ENCODE measurements at regions not wholly inside any gene's neighbourhood (a gene's known extent, or its start where the extent isn't known, plus 50 kb on each side); places are given as distances from the start of the nearest gene placed in this dataset.
A peak's percentile ranks its signal among the peaks of the same experiment; 100 is the strongest.
"Not testable (repeated sequence)": the region's sequence is repeated elsewhere in the genome, so short reads cannot be mapped to it uniquely, and the experiment has no call there.

DNA sequence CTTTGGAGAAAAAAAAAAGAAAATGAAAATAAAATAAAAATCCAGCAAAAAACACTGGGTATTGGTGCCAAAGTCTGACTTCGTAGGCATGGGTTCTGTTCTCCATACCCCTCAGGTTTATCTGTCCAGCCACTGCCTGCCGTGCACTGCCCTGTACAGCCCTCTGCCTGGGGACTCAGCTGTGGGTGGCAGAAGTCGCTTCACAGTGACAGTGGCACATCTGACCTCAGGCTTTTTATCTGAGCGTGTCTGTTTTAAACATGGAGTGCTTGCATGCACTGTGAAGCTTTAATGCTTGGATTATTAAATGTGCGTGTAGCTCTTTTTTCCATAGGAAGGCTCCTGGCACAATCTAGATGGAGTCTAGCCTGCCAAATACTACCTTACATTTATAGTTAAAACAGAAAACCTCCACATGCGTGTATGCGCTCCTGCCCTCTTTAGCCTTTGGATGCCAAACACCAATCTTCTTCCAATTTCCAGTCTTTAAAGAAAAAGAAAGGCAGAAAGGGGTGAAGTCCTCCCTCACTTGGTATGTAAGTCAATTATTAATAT is 375.5 kb downstream of the UTRN start:
- no peak for DNase-seq

DNA sequence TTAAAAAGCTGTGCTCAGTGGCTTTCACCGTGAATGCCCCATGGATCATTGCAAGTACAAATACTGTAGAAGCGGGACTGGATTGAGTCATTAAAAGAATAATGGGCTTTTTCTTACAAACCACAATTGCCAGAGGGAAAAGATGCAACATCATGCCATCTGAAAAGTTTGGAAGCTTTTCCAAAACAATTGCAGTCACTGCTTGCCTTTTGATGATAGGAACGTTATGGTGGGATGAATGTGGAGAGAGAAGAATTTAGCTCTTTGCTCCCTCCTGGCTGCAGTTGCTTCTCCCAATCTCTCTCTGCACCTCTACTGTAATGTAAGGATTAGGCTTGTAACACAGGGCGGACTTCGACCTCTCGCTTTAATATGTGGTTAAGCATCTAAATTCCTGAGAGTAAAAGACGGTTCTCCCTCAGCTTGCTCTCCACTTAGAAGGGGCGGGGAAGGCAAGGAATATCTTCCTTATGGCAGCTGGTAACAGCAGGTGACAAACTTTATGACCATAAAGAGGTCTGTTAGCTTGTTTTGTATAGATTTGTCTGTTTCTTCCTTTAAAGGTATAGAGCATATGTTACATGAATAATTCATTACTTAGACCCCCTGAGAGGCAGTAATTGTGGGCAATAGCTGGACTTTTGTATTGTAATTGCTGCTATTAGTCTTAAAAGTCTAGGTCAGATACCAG is 376.1 kb downstream of the UTRN start:
- DNase-seq = no peak

DNA sequence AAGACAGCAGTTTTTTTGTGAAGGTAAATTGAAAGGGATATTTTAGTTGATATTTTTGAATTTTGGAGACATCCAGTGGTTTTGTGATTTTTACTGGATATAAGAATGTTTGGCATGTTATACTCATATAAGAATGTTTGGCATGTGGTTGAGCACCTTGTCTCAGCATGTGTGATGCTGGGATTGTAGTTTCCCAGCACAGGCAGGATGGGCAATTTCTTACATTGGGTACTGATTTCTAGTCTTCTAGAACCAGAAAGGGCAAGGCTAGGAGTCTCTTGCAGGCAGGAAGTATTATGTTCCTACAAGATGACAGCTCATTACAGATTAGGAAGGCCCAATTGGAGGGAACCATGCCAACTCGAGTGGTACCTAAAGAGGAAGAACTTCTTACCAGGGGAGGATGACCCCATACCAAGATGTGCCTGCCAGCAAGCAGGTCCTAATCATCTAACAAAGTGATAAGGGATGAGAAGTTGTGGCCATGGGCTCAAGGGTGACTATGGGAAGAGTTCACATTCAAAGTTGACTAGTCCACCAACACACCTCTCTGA is 377.8 kb downstream of the UTRN start:
- no peak for DNase-seq

DNA sequence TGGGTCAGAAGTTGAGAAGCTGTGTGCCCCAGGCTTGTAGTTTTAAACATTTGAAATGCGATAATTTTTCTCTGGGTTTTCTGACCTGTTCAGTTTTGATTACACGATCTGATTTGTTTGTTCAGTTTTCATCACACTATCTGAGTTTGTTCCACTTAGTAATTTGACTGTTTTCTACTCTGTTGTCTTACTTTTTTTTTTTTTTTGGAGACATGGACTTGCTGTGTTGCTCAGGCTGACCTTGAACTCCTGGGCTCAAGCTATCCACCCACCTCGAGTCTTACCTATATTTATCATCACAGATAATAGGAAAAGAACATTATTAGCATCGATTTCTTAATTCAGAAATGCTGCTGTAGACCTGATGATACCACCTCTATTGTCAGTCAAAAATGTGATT is 379.1 kb downstream of the UTRN start:
- no peak for DNase-seq

DNA sequence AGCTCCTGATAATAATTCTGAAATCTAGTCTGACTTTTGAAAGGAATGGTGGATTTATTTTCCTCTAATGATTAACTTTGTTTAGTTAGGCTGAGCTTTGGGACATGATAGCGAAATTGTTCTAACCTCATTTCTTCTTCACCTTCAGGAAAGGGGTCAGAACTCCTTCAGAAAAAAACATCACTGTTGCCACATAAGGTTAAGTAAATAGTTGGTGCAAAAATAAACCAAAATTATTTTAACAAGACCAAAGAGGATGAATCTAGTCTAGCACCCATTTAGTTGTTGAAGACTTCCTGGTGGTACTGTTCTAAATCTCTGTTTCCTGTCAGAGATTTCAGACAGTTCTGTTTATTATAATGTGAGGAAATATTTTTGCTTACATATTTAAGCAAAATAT is 379.8 kb downstream of the UTRN start:
- no peak for DNase-seq

DNA sequence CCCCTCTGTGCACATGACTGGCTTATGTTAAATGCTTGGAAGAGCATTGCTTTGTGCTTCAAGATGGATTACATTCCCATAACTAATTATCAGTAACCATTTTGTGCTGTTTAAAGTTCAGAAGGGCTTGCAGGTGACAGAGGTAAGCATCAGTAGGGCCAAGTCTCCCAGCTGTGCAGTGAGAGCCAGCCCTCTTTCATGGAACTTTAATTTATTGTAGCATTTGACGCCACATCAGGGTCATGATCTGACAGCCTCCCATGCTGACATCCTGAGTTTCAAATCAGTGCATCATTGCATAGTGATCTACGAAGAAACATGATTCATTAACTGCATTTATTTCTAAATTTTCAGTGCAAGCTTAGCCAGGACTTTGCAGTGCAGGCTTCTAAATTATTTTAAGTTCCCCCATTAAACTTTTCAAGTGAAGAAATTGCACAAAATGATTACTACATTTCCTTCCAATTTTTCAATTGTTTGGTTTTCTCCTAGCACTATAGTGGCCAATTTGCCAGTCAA is 380.9 kb downstream of the UTRN start:
- DNase-seq = no peak

DNA sequence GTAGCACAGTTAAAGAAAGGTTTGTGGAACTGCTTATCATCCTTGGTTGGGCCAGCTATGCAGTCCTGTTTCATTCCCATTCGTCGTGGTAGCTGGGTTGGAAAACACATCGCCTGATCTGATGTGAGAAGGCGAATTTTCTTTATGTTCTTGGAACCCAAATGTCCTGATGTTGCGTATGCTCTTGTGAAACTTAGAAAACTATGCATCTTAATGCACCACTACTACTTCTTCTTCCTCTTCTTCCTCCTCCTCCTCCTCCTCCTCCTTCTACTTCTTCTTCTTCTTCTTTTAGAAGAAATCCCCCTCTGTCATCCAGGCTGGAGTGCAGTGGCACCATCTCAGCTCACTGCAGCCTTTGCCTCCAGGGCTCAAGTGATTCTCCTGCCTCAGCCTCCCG is 381.6 kb downstream of the UTRN start:
- DNase-seq = no peak

DNA sequence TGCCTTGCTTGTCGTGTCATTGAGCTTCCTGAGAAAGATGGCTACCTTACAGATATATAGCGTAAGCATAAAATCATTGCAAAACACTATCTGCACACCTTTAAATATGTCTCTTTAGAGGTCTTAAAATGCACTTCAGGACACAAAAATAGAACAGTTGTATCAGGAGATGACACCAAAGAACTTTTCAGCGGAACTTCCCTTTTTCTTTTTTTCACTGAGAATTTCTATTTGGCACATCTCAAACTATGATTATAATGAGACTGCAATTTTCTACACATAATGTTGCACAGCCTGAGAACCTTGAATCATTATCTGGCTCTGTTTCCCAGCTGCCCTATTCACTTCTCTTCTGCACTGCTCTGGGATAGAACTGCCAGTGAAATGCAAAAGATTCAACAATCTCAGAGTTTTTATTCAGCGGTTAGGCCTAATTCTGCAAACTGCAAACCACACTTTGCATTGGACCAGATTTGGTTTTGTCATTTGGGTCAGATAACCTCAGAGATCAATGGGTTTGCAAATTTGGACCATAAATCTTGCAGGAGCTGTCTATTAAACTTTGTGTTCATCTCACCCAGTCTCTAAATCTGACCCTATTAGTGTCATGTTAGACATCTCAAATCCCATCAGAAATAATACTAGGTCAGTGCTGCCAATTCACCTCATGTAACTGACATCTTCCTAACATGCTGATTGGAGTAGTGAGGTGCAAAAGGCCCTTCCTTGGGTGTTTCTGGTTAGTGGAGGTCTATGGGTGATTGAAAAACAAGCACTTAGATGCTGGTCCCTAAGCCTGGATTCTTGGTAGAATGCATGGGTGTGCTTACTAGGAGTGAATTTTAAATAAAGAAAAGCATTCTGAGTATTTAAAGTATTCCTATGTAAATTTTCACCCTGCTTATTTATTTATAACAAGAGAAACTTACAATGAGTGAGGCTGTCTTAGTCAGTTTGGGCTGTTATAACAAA is 382.7 kb downstream of the UTRN start:
- no peak for DNase-seq

DNA sequence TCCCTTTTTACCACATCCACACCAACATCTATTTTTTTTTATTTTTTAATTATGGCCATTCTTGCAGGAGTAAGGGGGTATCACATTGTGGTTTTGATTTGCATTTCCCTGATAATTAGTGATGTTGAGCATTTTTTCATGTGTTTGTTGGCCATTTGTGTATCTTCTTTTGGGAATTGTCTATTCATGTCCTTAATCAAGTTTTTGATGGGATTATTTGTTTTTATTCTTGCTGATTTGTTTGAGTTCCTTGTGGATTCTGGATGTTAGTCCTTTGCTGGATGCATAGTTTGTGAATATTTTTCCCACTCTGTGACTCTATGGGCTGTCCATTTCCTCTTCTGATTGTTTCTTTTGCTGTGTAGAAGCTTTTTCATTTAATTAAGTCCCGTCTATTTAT is 385.1 kb downstream of the UTRN start:
- DNase-seq = not testable (repeated sequence)

DNA sequence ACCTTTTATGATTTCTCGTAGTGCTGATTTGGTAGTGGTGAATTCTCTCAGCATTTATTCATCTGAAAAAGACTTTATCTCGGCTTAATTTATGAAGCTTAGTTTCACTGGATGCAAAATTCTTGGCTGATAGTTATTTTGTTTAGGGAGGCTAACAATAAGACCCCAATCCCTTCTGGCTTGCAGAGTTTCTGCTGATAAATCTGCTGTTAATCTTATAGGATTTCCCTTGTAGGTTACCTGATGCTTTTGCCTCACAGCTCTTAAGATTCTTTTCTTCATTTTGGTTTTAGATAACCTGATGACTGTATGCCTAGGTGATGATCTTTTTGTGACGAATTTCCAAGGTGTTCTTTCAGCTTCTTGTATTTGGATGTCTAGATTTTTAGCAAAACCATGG is 388.7 kb downstream of the UTRN start:
- no peak for DNase-seq

DNA sequence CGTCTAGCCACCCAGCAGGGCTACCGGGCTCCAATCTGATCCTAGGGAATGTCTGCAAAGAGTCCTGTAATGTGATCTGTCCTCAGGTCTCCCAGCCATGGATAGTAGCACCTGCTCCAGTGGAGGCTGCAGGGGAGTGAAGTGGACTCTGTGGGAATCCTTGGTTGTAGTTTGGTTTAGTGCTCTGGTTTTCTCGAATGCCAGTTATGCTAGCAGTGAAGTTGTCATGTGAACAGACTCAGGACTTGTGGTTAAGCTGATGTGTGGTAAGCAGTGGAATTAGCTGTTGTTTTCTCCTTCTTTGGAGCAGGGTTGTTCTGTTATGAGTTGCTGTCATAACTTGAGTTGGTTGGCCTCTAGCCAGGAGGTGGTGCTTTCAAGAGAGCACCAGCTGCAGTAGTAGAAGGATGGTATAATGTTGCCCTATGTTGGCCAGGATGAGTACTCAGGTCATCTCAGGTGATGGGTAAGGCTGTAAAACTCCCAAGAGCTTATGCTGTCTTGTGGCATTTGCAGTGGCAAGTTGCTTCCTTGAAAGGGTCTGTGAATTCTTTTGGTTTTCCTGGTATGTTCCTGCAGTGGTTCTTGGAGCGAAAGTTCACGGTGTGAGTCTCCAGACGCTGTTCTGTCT is 390.2 kb downstream of the UTRN start:
- peak; percentile 39 for DNase-seq

DNA sequence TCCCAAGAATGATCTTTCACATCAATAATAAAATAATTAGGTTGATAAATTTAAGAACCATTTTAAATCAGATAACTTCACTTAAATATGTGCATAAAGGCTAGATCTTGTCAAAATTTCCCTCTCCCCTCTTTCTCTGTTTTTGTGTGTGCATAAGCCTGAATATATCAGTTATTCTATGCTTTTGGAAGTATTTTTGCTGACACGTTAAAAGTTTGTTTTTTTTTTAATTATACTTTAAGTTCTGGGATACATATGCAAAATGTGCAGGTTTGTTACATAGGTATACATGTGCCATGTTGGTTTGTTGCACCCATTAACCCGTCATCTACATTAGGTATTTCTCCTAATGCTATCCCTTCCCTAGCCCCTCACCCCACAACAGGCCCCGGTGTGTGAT is 391.2 kb downstream of the UTRN start:
- not testable (repeated sequence) for DNase-seq

DNA sequence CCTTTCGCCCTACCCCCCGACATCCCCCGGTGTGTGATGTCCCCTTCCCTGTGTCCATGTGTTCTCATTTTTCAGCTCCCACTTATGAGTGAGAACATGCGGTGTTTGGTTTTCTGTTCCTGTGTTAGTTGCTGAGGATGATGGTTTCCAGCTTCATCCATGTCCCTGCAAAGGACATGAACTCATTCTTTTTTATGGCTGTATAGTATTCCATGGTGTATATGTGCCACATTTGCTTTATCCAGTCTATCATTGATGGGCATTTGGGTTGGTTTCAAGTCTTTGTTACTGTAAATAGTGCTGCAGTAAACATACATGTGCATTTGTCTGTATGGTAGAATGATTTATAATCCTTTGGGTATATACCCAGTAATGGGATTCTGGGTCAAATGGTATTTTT is 392.1 kb downstream of the UTRN start:
- DNase-seq = not testable (repeated sequence)

DNA sequence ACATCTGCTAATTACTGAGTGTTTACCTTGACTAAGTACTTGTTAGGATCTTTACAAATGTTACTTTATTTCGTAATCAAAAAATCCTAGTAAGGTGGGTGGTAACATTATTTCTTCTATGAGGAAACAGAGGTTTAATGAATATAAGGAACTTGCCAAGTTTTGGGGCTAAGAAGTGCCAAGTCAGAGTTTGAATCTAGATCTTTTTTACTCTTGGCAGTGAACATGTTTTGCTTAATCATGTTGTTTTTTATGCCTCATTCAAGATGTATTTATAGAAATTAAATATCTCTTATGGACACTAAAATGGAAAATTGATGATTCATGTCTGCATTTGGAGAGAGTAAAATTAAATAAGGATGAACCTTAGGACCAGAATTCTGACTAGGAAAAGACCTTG is 393.7 kb downstream of the UTRN start:
- DNase-seq = no peak

DNA sequence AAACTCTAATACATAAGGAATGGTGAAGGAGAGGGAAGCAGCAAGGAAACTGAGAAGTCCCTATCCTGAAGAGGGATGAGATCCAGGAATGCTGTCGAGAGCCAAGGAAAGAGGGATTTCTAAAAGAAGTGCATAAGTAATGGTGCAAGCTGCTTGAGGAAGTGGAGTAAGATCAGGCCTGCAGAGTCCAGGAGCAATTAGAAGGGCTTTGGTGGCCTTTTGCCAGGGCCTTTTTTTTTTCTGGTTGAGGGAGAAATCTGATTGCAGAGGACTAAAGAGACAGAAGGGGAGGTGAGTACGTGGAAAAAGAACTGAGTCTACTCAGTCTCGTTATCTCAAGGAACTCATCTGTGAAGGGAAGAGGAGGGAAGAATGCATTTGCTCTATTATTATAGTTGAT is 396.2 kb downstream of the UTRN start:
- DNase-seq = no peak

DNA sequence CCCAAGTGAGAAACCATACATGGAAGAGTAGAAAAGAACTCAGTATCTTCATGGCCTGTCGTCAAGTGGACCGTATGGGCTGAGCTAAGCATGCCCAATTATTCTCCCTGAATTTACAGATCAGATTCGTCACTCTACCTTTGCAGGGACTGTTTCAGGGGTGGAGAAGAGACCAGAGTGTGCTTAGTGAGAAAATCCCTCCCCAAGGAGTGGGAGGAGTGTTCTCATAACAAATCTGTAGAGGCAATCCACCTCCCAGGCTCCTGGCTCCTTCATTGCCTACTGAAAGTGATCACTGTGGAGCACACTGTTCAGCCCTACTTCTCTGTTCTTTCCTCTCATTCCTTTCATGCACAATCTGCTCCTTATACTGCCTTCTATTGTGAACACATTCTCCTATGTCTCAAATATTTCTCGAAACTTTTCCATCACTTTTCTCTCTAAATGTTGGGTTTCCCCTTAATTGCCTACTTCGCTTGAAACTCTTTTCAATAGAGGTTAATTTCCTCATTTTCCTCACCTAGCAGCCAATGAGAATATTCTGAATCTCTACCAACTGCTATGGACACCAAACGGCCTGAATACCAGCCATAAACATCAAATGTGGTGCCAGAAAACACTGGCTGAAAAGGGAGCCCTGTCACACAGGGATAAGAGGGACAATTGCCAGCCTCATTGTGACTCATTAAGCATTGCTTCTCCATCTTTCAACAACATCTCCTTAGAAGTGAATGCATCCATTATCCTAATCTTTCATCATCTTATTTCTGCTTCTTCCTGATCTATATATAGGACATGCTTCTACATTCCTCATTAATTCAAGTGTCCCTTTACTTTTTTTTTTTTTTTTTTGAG is 398.3 kb downstream of the UTRN start:
- no peak for DNase-seq

DNA sequence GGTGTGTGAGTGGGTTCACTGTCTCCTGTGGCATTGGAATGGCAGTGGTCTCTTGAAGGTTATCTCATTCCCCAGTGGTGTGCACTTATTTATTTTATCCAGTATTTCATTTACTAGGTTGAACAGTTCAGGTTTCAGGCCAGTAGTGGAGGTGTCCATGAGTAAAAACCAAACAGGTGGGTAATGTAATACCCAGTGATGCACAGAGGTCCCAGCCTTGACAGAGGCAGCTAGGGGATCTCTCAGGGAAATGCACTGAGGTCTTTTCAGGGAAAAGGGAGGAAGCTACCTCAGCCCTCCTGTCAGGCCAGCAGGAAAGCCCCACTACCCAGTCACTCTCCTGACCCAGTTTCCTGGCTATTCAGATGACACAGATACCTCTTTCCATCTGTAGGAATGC is 403.6 kb downstream of the UTRN start:
- no peak for DNase-seq

DNA sequence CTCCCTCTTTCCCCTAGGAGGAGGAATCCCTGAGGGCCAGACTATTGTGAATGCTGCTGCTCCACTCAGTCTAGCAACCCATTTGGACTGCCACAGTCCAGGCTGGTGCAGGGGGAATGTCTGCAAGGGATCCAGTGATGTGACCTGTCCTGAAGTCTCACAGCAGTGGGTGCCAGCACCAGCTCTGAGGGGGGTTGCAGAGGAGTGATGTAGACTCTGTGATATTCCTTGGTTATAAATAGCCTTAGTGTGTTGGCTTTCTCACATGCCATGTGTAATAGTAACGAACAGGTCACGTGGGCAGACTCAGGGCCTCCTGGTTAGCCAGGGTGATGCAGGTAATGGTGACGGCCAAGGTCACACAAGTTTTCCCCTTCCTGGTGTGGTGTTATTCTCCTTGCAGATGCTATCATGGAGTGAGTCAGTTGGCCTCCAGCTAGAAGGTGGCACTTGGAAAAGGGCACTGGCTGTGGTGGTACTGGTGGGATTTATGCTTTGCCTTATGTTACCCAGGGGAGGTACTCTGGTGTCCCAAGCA is 404.4 kb downstream of the UTRN start:
- DNase-seq = no peak

DNA sequence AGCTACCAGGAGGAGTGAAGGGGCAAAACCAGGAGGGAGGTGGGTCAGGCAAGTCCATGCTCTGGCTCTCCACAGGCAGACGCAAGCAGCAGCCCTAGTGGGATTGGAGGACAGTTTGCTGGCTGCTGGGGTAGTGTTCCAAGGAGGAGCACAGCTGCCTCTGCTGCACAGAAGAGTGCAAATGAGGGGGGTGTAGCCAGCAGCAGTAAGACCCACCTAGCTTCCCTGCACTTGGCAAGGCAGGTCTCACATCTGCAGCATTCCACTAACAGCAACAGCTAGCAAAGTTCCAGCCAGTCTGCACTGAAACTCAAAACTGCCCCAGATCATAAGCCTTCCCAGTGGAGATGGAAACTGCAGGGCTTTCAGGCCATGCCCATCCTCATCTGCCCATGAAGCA is 405.0 kb downstream of the UTRN start:
- DNase-seq = no peak

DNA sequence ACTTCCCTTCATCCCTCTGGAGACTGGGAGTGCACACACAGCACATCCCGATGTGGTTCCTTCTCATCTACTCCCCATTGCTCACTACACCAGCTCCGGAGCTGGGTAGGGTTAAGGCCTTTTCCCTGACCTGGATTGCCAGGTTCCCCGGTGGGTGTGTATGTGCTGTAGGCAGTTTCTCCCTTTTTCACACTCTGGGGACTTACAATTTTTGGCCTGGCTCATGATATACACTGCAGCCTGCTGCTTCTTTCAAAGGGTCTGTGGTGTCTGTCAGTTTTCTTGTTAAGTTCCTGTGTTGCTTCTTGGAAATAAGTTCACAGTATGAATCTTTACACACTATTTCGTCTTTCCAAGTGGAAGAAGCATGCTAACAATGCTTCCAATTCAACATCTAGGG is 405.5 kb downstream of the UTRN start:
- DNase-seq = no peak

DNA sequence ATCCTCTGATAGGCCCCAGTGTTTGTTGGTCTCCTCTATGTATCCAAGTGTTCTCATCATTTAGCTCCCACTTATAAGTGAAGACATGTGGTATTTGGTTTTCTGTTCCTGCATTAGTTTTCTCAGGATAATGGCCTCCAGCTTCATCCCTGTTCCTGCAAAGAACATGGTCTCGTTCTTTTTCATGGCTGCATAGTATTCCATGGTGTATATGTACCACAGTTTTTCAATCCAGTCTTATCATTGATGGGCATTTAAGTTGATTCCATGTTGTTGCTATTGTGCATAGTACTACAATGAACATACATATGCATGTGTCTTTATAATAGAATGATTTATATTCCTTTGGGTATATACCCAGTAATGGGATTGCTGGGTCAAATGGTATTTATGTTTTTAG is 406.9 kb downstream of the UTRN start:
- DNase-seq = not testable (repeated sequence)

All from stimulated activated CD4-positive, alpha-beta T cell treated with anti-CD3 and anti-CD28 coated beads, Interleukin-1b, Interleukin-23, amount 100 ng/mL, for 48 hours (primary cell).